Nephron (organoid): ENCODE measurements at regions not wholly inside any gene's neighbourhood (a gene's known extent, or its start where the extent isn't known, plus 50 kb on each side); places are given as distances from the start of the nearest gene placed in this dataset.

Experiments used
- H3K27ac Mint-ChIP-seq, 3 experiments: 2 replicates each; pipeline ENCODE4 v1.8.0; 2020; ENCODE audit warnings: mixed read lengths in 3 of 3, mild to moderate bottlenecking in 2 of 3, moderate library complexity in 1 of 3
- H3K27me3 Mint-ChIP-seq: 2 replicates; pipeline ENCODE4 v1.8.0; 2021; ENCODE audit warnings: low read depth, mild to moderate bottlenecking, moderate library complexity, mixed read lengths
- H3K36me3 Mint-ChIP-seq: 2 replicates; pipeline ENCODE4 v1.8.0; 2020; ENCODE audit warnings: low read depth, mixed read lengths
- H3K4me1 Mint-ChIP-seq: 2 replicates; pipeline ENCODE4 v1.8.0; 2020; ENCODE audit warnings: mixed read lengths
- H3K4me3 Mint-ChIP-seq, 3 experiments: 2 replicates each; pipeline ENCODE4 v1.8.0; 2020; ENCODE audit warnings: mild to moderate bottlenecking in 3 of 3, mixed read lengths in 3 of 3, moderate library complexity in 2 of 3
- H3K9me3 Mint-ChIP-seq: 2 replicates; pipeline ENCODE4 v1.8.0; 2020; ENCODE audit warnings: mixed read lengths
- TF ChIP-seq, protein P1 (sequence below), 3 experiments: fragments of 200-600 bp; sonication (generic); IDR thresholded peaks; one replicate each; pipeline ENCODE4 v1.5.0; 2021; ENCODE audit warnings: antibody characterized with exemption in 3 of 3; ENCODE audit not compliant: unreplicated experiment in 3 of 3

DNA sequence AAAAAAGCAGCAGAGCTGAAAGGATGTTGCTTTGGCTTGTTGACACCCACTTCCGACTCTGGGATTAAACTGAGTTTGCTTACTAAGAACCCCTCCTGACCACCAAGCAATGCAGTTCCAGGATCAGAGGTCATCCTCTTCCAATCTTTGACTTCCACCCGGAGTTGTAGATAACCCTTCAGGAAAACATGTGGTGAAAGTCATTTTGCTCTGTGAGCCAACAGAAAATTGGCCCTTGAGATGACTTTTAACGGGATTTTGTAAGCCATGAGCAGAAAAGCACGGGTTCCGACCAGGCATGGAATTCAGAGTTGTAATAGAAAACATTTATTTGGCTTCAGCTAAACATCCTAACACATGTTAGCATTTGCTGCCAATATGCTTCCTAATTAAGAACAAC is 171.6 kb upstream of the NR2F2 start:
- Mint-ChIP-seq H3K27me3 (no peaks in the 10 kb centered on the region), H3K9me3 (no peaks in the 10 kb centered on the region), H3K4me1 (peaks cover 53% of the 10 kb centered on the region), H3K27ac (peak overlapping the region; percentile 81 to 90 (median 87)), H3K4me3 (peak overlapping the region in 1 of 3 experiments; percentile 21), H3K36me3 (peaks cover 36% of the 10 kb centered on the region)
- TF ChIP-seq, protein P1, sequence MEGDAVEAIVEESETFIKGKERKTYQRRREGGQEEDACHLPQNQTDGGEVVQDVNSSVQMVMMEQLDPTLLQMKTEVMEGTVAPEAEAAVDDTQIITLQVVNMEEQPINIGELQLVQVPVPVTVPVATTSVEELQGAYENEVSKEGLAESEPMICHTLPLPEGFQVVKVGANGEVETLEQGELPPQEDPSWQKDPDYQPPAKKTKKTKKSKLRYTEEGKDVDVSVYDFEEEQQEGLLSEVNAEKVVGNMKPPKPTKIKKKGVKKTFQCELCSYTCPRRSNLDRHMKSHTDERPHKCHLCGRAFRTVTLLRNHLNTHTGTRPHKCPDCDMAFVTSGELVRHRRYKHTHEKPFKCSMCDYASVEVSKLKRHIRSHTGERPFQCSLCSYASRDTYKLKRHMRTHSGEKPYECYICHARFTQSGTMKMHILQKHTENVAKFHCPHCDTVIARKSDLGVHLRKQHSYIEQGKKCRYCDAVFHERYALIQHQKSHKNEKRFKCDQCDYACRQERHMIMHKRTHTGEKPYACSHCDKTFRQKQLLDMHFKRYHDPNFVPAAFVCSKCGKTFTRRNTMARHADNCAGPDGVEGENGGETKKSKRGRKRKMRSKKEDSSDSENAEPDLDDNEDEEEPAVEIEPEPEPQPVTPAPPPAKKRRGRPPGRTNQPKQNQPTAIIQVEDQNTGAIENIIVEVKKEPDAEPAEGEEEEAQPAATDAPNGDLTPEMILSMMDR (IDR thresholded peaks at IDR 0.05; ENCODE audit: unreplicated experiment in 3 of 3), result no peak

DNA sequence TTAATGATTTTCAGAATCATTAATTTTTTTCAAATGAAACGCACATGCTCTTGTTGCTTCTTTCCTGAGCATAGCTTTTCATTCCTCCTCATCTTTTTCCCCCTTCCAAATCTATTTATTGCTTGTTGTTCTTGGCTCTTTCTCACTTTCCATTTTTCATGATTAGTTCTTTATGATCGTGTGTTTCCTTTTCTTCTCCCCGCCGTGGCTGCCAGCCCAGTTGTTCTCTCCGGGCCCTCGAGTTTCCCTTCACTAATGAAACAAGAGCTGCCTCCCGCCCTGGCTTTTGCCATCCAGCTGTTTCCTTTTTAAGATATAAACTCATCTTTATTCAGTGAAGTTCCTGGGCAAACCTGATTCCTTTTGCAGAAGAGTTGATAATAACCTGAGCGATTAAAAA is 170.2 kb upstream of the NR2F2 start:
- Mint-ChIP-seq H3K4me3 (peak overlapping the region; percentile 3 to 11 (median 7)), H3K27ac (peak overlapping the region; percentile 81 to 90 (median 87)), H3K36me3 (peaks cover 31% of the 10 kb centered on the region), H3K9me3 (no peaks in the 10 kb centered on the region), H3K27me3 (no peaks in the 10 kb centered on the region), H3K4me1 (peaks cover 66% of the 10 kb centered on the region)
- TF ChIP-seq, protein P1 (IDR thresholded peaks at IDR 0.05; ENCODE audit: unreplicated experiment in 3 of 3), result no peak

GRCh38 chr15:96160800-96161199 is 169.7 kb upstream of the NR2F2 start:
- Mint-ChIP-seq H3K27ac (peak overlapping the region; percentile 81 to 90 (median 87)), H3K4me3 (no peak overlapping the region), H3K9me3 (no peaks in the 10 kb centered on the region), H3K4me1 (peaks cover 71% of the 10 kb centered on the region), H3K27me3 (no peaks in the 10 kb centered on the region), H3K36me3 (peaks cover 27% of the 10 kb centered on the region)
- TF ChIP-seq, protein P1 (IDR thresholded peaks at IDR 0.05; ENCODE audit: unreplicated experiment in 3 of 3), result no peak

DNA sequence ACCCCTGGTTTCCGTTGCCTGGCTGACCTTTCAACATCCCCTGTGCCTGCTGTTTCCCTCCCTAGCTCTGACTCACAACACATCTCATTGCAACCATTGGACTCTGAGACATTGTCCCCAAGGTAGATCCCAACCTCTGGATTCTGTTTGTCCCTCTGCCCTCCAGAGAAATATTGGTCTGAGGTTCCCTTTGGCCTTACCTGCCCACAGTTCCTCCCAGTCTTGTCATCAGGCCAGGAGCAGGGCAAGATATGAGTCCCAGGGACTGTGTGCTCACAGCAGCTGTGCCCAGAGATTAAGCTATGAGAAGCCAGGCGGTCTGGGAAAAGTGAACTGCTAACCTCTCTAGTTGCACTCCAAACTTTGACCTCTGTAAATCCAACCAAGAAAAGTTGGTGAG is 168.2 kb upstream of the NR2F2 start:
- Mint-ChIP-seq H3K36me3 (peaks cover 29% of the 10 kb centered on the region), H3K4me3 (peak overlapping the region in 1 of 3 experiments; percentile 2), H3K9me3 (peaks cover 2% of the 10 kb centered on the region), H3K4me1 (peaks cover 84% of the 10 kb centered on the region), H3K27ac (peak overlapping the region; percentile 19 to 75 (median 72)), H3K27me3 (no peaks in the 10 kb centered on the region)
- TF ChIP-seq, protein P1 (IDR thresholded peaks at IDR 0.05; ENCODE audit: unreplicated experiment in 3 of 3), result no peak

DNA sequence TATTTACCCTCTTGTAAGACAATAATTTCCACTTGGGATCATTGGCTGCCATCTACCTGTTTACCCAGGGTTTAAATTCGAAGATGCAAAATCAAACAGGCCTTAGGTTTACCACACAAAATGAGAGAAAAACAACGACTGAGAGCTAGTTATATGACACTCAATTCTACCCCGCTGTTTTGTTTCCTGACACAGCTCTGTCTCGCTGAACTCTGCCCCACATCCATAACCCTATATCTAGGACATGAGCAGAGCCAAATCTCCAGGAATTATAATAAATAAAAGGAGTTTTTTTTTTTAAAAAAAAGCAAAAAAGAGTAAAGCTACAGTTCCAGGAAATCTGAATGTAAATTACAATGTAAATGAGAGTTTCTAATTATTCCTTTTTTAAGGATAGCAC is 165.4 kb upstream of the NR2F2 start:
- TF ChIP-seq, protein P1 (IDR thresholded peaks at IDR 0.05; ENCODE audit: unreplicated experiment in 3 of 3), result no peak
- H3K4me3 Mint-ChIP-seq, result peak overlapping the region in 1 of 3 experiments; percentile 24
- no peaks in the 10 kb centered on the region for H3K27me3 Mint-ChIP-seq
- H3K36me3 Mint-ChIP-seq, result peaks cover 32% of the 10 kb centered on the region
- H3K27ac Mint-ChIP-seq, result peak overlapping the region; percentile 71 to 86 (median 75)
- peaks cover 71% of the 10 kb centered on the region for H3K4me1 Mint-ChIP-seq
- H3K9me3 Mint-ChIP-seq, result peaks cover 10% of the 10 kb centered on the region

- H3K9me3 Mint-ChIP-seq, result peaks cover 10% of the 10 kb centered on the region
- H3K4me3 Mint-ChIP-seq, result no peak overlapping the region
- peaks cover 64% of the 10 kb centered on the region for H3K4me1 Mint-ChIP-seq
- peaks cover 32% of the 10 kb centered on the region for H3K36me3 Mint-ChIP-seq
- TF ChIP-seq, protein P1 (IDR thresholded peaks at IDR 0.05; ENCODE audit: unreplicated experiment in 3 of 3), result no peak
- H3K27me3 Mint-ChIP-seq, result no peaks in the 10 kb centered on the region
- peak overlapping the region; percentile 71 to 86 (median 75) for H3K27ac Mint-ChIP-seq
Observed at GRCh38 chr15:96165775-96166174, 164.7 kb upstream of the NR2F2 start.
